ENCODE measurements at regions not wholly inside any gene's neighbourhood (a gene's known extent, or its start where the extent isn't known, plus 50 kb on each side); places are given as distances from the start of the nearest gene placed in this dataset.

DNA sequence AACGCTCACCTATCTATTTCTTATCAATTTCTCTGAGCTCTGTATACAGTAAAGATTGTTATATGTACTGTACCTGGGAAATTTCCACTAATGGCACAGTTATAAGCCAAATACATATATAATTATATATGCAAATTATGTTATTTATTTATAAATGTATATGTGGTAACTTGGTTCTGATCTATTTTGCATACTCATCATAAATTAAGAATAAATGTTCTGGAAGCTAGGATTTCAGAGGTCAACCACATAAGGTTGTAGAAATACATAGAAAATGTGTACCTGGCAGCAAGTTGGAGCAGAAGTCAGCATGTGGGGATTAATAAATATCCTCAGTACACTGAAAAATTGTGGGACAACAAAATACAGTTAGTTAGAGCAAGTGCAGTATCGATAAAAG is 353.7 kb upstream of the ZNF521 start:
- DNase-seq, result no peak

DNA sequence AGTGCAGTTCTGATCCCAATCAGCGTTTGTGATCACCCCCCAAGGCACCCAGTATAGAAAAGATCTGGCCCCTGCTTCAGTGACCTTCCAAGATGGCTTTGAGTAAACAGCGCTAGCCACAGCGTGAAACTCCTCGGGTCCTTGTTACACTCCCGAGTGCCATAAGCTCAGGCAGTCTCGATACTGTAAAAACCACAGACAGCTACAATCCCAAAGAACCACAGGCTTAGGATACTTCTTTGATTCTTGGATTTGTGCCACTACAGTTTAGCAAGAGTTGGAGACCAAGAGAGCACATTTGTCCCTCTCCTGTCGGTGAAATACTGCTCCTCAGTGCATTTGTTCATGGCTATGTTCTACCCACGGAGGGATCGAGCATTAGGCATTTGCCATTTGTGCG is 352.5 kb upstream of the ZNF521 start:
- DNase-seq, result no peak

DNA sequence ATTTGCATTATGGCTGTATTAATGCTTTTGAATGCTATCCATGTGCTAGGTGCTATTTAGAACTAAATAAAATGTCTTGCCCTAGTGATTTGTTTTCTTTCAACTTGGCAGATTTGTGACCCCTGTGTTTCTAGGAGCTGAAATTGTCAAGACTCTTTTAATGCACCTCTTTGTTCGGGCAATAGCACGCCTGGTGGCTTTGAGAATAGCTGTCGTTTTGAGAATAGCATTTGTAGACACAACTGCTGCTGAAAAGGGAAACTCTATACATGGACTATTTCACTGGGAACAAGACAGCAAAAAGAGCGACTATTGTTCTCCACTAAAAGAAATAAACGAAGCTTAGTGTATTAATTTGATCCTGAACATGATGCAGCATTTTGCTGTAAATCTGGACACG is 352.1 kb upstream of the ZNF521 start:
- DNase-seq, result no peak

DNA sequence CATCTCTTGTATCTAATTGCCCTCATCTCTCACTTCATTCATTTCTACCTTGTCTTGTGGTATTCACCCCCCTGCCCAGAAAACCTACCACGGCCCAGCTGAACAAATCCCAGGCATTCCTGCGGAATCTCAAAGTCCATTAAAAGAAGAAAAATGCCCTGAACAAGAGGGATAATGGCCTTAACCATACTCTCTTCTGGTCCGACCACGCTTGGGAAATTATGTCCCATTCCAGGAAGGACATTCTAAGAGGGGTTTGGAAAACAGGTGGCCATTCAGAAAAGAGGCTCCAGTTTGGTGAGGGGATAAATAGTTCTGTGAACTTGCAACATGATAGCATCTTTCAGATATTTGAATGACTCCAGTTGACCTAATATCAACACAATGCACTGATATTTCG is 349.9 kb upstream of the ZNF521 start:
- DNase-seq, result no peak

DNA sequence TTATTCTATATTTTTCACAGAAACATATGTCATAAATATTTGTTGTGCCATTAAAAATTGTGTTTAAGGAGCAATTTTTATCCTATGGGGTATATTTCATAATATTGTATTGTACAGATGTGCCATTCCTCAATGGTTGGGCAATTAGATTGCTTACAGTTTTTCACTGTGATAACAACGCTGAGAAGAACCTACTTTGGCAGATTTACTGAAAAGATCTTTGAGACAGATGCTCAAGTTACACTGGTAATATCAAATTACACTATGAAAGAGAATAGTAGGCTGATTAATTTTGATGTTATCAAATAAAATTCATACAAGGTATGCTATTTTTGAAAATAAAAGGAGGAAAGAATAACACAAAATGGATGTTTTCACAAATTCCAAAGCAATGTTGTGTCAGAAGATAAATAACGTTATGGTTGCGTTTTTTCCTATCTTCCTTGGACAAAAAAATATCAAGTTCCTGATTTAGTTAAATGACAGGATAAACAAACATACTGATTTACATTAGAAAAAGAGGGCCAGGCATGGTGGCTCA is 335.1 kb upstream of the ZNF521 start:
- no peak for DNase-seq

DNA sequence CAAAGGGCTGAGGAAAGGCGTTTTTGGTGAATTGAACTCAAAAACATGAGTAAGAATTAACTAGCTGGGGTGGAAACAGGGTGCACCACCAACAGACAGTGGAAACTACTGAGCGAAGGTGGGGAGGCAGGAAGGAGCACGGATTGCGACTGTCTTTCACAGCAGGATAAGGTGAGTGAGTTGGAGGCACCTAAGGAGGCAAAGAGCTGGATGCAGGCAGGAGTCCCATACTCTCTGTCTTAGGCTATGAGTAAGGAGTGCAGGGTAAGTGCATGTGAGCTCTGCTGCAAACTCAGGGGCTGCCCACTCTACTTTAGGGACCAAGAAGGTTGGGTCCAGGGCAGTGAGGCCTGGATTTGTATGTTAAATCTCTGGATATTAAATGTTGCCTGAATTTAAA is 333.1 kb upstream of the ZNF521 start:
- no peak for DNase-seq

DNA sequence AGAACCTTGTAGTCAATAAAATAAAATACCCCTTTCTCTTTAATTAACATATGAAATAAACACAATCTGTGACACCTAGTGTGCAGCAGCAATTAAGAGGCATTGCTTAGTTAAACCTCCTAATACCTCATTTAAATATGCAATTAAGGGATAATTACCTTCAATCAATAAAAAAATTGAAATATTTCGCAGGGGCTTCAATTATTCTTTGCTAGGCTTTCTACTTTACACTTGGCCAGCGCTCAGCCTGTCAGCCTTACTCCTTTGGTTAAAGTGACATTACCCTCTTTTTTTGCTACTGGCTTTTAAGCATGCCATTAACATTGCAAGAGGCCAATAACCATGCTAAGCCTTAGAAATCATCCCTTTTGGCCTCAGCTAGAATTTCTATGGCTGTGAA is 327.5 kb upstream of the ZNF521 start:
- no peak for DNase-seq

DNA sequence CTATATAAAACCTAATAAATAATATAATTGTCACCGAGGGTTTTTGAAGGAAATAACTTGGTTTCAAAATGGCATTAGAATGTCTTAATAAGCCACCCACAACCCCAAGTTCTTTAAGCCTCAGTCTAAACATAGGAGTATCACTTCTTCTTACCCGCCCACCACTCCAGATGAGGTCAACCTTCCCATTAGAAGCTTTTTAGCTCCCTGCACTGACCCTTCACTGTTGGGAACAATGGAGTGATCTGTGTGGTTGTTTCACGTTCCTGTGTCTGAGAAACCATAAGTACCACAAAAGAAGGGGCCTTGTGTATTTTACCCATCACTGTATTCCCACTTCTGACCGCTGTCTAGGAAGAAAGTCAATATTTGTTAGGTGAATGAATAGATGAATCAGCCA is 326.3 kb upstream of the ZNF521 start:
- DNase-seq, result peak in 1 of 2 experiments; percentile 30

DNA sequence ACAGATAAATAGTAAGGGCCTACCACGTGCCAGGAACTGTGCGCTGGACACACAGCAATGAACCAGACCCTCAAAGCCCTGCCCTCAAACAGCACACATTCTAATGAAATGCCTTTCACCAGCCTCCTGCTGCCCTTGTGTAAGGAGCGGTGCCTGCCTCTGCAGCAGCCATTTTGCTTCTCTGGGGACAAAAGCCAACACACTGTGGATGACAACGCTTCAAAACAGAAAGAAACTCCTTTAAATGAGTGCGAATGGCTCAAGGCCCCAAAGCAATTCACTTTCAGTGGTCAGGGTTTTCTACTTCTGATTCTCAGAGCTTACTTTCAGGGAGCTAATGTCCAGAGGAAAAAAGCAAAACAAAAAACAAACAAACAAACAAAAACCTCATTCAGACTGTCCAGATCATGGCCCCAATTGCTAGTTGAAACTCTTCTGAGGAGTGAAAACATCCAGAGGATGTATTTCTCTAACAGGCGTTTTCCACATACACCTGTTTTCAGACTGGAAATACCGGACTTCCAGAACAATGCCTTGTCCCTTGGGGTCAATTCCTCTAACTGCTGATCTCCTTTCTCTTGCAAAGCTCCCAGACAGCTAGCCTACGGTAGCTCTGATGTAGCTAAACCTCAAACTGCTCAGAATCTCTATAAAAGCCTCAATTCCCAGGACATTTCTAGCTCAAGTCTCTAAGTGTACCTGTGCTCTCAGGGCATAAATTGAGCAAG is 323.3 kb upstream of the ZNF521 start:
- DNase-seq, result no peak

DNA sequence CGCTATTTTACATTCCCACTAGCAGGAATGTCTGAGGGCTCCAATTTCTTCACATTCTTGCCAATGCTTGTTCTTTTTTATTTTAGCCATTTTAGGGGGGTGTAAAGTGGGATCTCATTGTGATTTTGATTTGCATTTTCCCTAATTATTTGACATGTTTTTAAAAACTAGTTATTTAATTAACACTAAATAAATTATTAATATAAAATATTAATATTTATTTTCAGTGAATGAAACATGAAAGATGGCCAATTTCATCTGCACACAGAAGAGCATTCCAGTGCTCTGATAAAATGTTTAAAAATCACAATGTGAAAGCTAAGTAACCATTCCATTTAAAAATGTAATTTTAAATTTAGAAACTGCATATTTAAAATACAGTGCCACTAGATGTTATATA is 322.2 kb upstream of the ZNF521 start:
- DNase-seq, result no peak

DNA sequence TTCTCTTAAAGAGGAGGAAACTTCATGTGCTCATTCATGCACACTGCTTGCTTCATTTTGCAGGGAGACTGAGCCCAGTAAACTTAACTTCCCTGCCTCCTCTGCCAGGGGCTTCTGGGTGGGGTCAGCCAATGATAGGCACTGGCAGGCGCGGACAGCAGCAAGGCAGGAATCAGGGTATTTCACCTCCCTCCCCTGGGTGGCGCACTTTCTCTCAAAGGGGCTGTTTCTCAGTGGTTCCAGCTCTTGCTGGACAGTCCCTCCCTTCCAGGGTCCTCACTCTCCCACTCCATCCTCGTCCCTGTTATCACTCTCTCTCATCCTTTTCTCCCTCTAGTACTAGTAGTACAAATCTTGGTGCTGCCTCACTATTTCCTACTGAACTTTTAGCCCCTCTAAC is 320.5 kb upstream of the ZNF521 start:
- no peak for DNase-seq

DNA sequence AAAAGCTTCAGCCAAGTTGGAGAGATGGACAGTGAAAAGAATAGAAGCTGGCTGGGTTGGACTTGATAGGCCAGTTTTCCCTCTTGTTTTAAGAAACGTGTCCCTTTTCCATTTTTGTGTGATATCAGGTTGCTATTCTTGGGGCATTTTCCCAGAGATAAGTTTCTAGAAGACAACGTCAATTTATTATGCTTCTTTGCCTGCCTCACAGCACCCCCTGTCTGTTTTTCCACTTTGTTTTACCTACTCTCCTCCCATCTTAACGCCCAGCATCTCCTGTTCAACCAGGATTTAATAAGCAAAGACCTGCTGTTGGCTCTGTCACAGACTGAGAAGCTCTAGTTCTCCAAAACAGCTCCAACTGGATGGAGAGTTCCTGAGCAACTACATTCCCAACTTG is 317.8 kb upstream of the ZNF521 start:
- no peak for DNase-seq

DNA sequence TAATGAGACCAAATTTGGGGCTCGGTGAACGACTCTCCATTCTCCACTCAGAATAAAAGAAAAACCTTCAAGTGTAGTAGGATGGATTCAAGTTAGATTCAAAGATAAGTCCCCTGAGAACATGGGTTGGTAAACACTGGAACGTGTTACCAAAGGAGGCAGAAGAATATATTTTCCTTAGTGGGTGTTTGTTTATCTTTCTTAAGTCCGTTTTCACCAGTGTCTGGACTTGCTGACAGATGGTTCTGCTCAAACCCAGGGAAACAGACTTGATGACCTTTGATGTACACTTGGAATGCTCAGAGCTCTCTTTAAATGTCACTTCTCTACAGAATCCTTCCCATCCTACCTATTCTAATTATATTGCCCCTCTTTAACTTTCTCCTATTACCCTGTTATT is 310.3 kb upstream of the ZNF521 start:
- DNase-seq, result no peak

DNA sequence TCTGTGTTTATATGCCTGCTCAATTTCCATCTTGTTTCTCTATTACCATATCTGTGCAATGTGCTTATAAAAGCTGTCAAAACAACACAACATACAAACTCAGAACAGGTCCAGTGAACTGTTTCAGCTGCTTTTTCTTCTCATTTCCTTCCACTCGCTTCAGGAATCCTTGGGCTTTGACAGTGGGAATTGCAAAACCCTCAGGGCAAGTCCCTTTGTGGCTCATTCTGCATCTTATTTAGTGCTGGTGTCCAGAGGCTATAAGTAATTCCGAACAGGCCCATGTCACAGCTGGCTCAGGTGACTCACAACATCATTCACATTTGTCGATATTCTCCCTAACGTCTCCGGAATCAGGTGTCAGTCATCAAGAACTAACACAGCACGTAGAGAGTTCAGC is 309.9 kb upstream of the ZNF521 start:
- DNase-seq, result no peak

DNA sequence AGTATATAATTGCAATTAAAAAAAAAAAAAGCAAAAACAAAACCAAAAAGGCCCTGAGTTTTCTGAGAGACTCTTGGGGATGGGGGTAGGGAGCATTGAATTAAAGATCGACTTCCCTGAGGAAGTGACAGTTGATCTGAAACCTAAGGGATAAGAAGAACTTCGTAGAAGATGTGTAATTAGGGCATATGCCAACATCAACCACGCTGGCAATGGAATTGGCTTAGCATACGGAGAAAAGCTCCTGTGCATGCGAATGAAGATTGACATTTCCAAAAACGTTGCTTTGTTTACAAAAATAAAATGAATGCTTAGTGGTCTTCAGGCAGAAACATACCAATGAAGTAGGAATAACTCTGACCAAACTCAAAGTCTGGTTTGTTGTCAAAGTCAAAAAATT is 307.6 kb upstream of the ZNF521 start:
- no peak for DNase-seq

DNA sequence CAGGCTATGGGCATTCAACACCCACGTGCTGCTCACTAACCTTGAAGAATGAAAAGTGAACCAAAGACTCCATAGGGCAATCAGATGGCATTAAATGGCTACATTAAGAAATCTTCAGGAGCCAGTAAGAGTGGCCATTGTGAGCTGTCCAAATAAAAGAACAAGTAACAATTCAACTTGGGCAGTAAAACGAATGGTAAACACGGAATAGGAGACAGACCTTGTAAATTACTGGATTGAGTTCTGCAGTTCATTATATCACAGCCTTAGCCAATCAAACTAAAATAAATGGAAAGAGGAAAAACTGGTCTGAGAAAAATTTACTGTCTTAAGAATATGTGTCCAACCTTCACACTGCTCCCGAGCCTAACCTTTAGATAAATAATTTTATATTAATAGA is 306.5 kb upstream of the ZNF521 start:
- no peak for DNase-seq

DNA sequence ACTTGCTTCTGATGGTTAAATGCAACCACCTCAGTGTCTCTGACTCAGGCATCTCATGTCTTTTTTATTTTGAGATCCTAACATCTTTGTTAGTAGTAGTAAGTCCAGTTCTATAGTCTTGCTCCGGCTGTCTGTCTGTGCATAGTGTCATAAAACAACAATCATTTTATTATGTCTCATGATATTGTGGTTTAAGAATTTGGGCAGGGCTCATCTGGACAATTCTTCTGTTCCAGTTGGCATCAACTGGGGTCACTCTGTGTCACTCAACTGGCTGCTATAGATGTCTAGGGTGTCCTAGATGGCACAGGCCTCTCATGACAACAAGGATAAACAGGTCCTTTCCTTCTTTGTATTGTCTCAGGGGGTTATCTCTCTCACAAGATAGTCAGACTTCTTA is 299.6 kb upstream of the ZNF521 start:
- DNase-seq, result no peak

DNA sequence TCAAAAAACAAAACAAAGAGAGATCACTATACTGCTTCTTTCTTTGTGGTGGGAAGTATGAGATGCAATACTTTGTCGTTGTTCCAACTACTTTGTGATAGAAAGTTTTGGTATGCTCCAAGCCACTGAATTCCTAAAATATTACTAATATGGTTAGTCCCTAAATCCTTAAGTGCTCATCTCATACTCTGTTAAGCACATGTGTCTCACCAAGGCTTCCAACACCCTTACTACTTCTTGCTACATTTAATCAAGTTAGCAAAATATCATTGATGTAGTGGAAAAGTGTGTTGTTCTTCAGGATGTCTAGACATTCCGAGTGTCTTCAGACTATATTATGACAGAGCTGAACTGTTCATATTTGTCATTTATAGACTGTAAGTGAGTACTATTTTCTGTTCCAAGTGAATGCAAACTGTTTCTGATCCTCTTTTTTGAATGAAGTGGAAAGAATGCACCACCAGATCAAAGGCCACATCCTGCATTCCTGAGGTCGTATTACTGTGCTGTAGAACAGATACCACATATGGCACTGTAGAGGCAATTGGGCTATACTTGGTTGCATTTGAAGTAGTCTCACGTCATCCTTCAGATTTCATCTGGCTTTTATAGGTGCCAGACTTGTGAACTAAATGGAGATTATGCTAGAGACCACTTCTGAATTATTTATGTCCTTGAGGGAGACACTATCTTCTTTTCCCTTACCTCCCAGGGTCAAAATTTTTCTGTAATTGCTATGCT is 298.4 kb upstream of the ZNF521 start:
- peak; percentile 11 to 47 for DNase-seq

DNA sequence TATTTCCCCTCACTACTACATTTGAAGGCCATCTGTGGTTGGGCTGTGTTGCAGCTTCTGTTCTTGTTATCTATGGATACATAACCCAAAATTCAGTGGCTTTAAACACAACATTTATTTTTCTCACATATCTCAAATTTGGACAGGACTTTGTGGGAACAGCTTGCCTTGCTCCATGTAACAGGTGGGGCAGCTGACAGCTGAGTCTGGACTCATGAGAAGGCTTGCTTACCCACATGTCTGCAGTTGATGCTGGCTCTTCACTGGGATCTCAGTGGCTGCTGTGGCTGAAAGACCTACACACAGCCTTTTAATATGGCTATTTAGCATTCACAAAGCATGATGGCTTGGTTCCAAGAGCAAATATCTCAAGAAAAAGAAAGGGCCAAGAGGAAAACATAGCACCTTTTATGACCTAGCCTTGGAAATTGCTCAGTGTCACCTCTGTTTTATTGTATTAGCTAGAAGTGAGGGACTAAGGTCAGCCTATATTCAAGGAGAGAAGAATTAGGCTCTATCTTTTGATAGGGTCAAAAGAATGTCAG is 296.8 kb upstream of the ZNF521 start:
- no peak for DNase-seq

DNA sequence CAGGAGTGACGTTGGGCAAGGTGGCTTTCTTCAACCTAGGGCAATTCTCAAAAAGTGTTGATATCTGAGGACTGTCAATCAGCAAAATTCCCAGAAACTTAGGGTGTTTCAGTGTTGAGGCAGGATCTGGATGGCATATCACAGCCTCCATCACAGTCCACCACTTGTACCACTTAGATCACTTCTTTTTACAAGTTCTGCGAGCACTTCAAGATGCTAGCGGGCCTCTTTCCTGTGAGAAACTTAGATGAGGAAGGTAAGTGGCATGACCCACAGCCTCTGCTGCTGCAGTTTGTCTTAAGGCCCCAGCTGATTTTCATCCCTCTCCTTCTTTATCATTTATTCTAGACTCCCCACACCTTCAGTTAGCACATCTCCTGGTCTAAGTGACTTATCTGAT is 295.4 kb upstream of the ZNF521 start:
- no peak for DNase-seq

DNA sequence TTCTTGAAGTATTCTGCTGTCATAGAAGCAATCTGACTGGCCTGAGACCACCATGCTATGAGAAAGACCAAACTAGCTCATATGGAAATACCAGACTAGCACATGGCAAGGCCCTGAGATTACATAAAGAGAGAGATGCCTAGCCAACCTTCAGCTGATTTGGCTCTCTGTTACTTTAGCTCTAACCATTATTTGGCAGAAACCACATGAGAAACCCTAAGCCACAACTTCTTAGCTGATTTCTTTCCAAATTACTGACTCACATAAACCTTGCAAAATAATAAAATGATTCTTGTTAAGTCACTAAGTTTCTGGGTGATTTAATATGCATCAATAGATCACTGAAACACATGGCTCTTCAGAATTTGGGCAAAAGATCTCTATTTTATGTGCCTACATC is 295.0 kb upstream of the ZNF521 start:
- no peak for DNase-seq

DNA sequence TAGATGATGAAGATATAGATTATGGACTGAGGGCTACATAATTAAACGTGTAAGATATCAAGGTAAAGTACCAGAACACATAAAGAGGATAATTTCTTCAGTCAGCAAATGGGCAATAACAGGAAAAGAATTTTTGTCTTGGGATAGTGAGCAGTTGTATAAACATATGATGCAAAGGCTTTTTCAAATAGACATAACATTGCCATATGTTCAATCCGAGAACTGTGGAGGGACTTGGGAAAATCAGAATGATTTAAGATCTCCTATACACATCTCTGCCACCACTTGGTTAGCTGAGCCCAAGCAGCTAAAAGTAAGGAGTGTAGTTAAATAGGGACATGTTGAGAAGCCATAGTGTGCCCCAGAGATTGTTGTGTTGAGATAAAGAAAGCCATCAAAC is 287.6 kb upstream of the ZNF521 start:
- DNase-seq, result no peak

DNA sequence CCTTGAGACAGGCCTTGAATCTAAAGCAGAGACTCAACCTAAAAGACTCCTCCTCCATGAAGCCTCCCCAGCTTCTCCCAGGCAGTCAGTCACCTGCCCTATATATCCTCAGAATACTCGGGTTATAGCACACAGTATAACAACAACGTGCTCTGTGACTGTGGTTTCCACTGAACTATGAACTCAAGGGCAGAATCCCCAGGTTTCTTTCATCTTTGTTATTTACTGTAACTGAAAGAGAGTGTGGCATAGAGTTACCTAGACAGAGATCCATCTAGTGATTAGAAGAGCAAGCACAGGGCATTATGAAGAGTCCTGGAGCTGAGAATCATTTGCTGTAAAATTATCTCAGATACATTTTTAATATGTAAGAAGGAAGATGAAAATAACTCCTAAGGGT is 281.6 kb upstream of the ZNF521 start:
- no peak for DNase-seq

DNA sequence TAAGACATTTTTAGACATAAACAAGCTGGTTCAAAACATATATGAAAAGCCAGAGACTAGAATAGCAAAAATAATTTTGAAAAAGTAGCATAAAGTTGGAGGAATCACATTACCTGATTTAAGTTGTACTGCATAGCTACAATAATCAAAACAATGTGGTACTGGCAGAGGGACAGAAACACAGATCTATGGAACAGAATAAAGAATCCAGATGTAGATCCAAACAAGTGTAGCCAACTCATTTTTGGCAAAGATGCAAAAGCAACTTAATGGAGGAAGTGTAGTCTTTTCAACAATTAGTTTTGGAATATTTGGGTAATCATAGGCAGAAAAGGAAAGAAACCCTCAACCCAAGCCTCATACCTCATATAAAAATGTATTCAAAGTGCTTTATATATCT is 278.7 kb upstream of the ZNF521 start:
- DNase-seq, result no peak
